ENCODE measurements at regions not wholly inside any gene's neighbourhood (a gene's known extent, or its start where the extent isn't known, plus 50 kb on each side); places are given as distances from the start of the nearest gene placed in this dataset.

GRCh38 chr11:41955066-41955465 is 495.6 kb upstream of the LRRC4C start:
- Histone ChIP-seq H3K9ac (ENCODE audit: insufficient read depth, low read depth, low read length) (no peak overlapping the region), H3K4me2 (ENCODE audit: low read depth, low read length) (no peak overlapping the region), H4K20me1 (ENCODE audit: insufficient read depth, low read length) (no peaks in the 10 kb centered on the region), H3K79me2 (ENCODE audit: insufficient read depth, low read length) (no peaks in the 10 kb centered on the region), H3K27me3 (ENCODE audit: control insufficient read depth in 1 of 2, insufficient read depth in 2 of 2, low read length in 2 of 2) (no peaks in the 10 kb centered on the region), H3K36me3 (replicated peaks in 1 of 2; ENCODE audit: control insufficient read depth in 1 of 2, insufficient read depth in 2 of 2, low read length in 2 of 2) (no peaks in the 10 kb centered on the region), H3K4me1 (ENCODE audit: insufficient read depth, low read length) (no peaks in the 10 kb centered on the region), H3K9me3 (ENCODE audit: low read length) (peaks cover 94% of the 10 kb centered on the region), H3K4me3 (replicated peaks in 1 of 3; ENCODE audit: insufficient read depth in 1 of 3, low read depth in 2 of 3, low read length in 3 of 3) (no peak overlapping the region), H3K27ac (ENCODE audit: extremely low read length, insufficient read depth, low read length) (no peak overlapping the region), H2AFZ (ENCODE audit: low read length) (no peak overlapping the region)
- no peak for FAIRE-seq
- no peak for ATAC-seq
- ChIA-PET POLR2A (no interaction called here), CTCF (ENCODE audit: low intra/inter-chr PET ratio, low total read pairs) (no interaction called here)
- TF ChIP-seq ZNF12 (CRISPR knock-in tag; IDR thresholded peaks at IDR 0.05) (no peak), ZMYM4 (CRISPR knock-in tag; IDR thresholded peaks at IDR 0.05) (no peak), ZNF44 (CRISPR knock-in tag; IDR thresholded peaks at IDR 0.05) (no peak), NAIF1 (CRISPR knock-in tag; IDR thresholded peaks at IDR 0.05; ENCODE audit: borderline replicate concordance) (no peak), ZFP82 (CRISPR knock-in tag; IDR thresholded peaks at IDR 0.05; ENCODE audit: borderline replicate concordance) (no peak), ZBTB34 (CRISPR knock-in tag; IDR thresholded peaks at IDR 0.05) (no peak)
- DNase-seq (ENCODE audit: low spot score): no peak
- WGBS (ENCODE audit: low lambda C conversion rate): 2% methylated on average over 2 of the region's 2 CpGs
- in situ Hi-C loops (cut with HindIII; ENCODE audit: extremely low pct_ligation_motif_present, low pct_unique_long_range_greater_than_20kb): no loop called here
- no TSS peak for BruUV-seq (replicated peaks)
- intact Hi-C loops (cut with micrococcal nuclease; ENCODE audit: unreplicated experiment): no loop called here

- H3K4me1 ChIP-seq (ENCODE audit: insufficient read depth, low read length): no peaks in the 10 kb centered on the region
- H3K4me3 ChIP-seq (replicated peaks in 1 of 3; ENCODE audit: insufficient read depth in 1 of 3, low read depth in 2 of 3, low read length in 3 of 3): no peak overlapping the region
- DNase-seq (ENCODE audit: low spot score) (no peak), FAIRE-seq (no peak), ATAC-seq (no peak)
- in situ Hi-C loops (cut with HindIII; ENCODE audit: extremely low pct_ligation_motif_present, low pct_unique_long_range_greater_than_20kb): no loop called here
- H3K4me2 ChIP-seq (ENCODE audit: low read depth, low read length): no peak overlapping the region
- intact Hi-C loops (cut with micrococcal nuclease; ENCODE audit: unreplicated experiment): no loop called here
- no peak overlapping the region for H3K27ac ChIP-seq (ENCODE audit: extremely low read length, insufficient read depth, low read length)
- H3K9ac ChIP-seq (ENCODE audit: insufficient read depth, low read depth, low read length): no peak overlapping the region
- no peaks in the 10 kb centered on the region for H3K36me3 ChIP-seq (replicated peaks in 1 of 2; ENCODE audit: control insufficient read depth in 1 of 2, insufficient read depth in 2 of 2, low read length in 2 of 2)
- no peaks in the 10 kb centered on the region for H4K20me1 ChIP-seq (ENCODE audit: insufficient read depth, low read length)
- no peak overlapping the region for H2AFZ ChIP-seq (ENCODE audit: low read length)
- H3K27me3 ChIP-seq (ENCODE audit: control insufficient read depth in 1 of 2, insufficient read depth in 2 of 2, low read length in 2 of 2): no peaks in the 10 kb centered on the region
- ChIA-PET CTCF (ENCODE audit: low intra/inter-chr PET ratio, low total read pairs) (no interaction called here), POLR2A (no interaction called here)
- no TSS peak for BruUV-seq (replicated peaks)
- WGBS (ENCODE audit: low lambda C conversion rate): 0% methylated on average over 4 of the region's 10 CpGs
- H3K79me2 ChIP-seq (ENCODE audit: insufficient read depth, low read length): no peaks in the 10 kb centered on the region
- H3K9me3 ChIP-seq (ENCODE audit: low read length): peaks cover 94% of the 10 kb centered on the region
- TF ChIP-seq MNT (IDR thresholded peaks at IDR 0.05): no peak
- TF ChIP-seq KLF13 (CRISPR knock-in tag; IDR thresholded peaks at IDR 0.05): no peak
- TF ChIP-seq ZNF619 (CRISPR knock-in tag; IDR thresholded peaks at IDR 0.05): no peak
- no peak for TF ChIP-seq MLX (CRISPR knock-in tag; IDR thresholded peaks at IDR 0.05)
- TF ChIP-seq JDP2 (CRISPR knock-in tag; IDR thresholded peaks at IDR 0.05; ENCODE audit: borderline replicate concordance): no peak
- no peak for TF ChIP-seq ZNF83 (CRISPR knock-in tag; IDR thresholded peaks at IDR 0.05; ENCODE audit: borderline replicate concordance)
- TF ChIP-seq NFE2L2 (IDR thresholded peaks at IDR 0.05; ENCODE audit: low read length): no peak
- no peak for TF ChIP-seq ZNF747 (CRISPR knock-in tag; IDR thresholded peaks at IDR 0.05; ENCODE audit: borderline replicate concordance)
- TF ChIP-seq PHB2 (IDR thresholded peaks at IDR 0.05; ENCODE audit: partially characterized antibody): no peak
Measured at GRCh38 chr11:41955635-41956400, 496.4 kb upstream of the LRRC4C start.
